ENCODE measurements at regions not wholly inside any gene's neighbourhood (a gene's known extent, or its start where the extent isn't known, plus 50 kb on each side); places are given as distances from the start of the nearest gene placed in this dataset.

GRCh38 chr16:64121473-64121872 is 1000.4 kb downstream of the CDH11 start:
- TF ChIP-seq CTCF (IDR thresholded peaks at IDR 0.05) (no peak), POLR2A (IDR thresholded peaks at IDR 0.05) (no peak)
- no peaks in the 10 kb centered on the region for H3K9me3 ChIP-seq
- intact Hi-C loops (cut with DNase I) = no loop called here
- H3K4me1 ChIP-seq = no peaks in the 10 kb centered on the region
- no peak overlapping the region for H3K4me3 ChIP-seq (replicated peaks in 1 of 3)
- 80 to 86% methylated on average over 3 of the region's 3 CpGs for WGBS, 2 donors
- no peak overlapping the region for H3K27ac ChIP-seq
- H3K36me3 ChIP-seq = no peaks in the 10 kb centered on the region
- H3K27me3 ChIP-seq = no peaks in the 10 kb centered on the region
- DNase-seq = no peak

GRCh38 chr16:64116151-64116550 is 1005.7 kb downstream of the CDH11 start:
- intact Hi-C loops (cut with DNase I) = no loop called here
- no peak for DNase-seq
- no peaks in the 10 kb centered on the region for H3K9me3 ChIP-seq
- 77 to 80% methylated on average over 1 of the region's 1 CpG for WGBS, 2 donors
- no peaks in the 10 kb centered on the region for H3K36me3 ChIP-seq
- H3K27ac ChIP-seq = no peak overlapping the region
- no peaks in the 10 kb centered on the region for H3K27me3 ChIP-seq
- no peaks in the 10 kb centered on the region for H3K4me1 ChIP-seq
- TF ChIP-seq POLR2A (IDR thresholded peaks at IDR 0.05) = no peak
- no peak for TF ChIP-seq CTCF (IDR thresholded peaks at IDR 0.05)
- no peak overlapping the region for H3K4me3 ChIP-seq (replicated peaks in 1 of 3)

- no peak for DNase-seq
- H3K27ac ChIP-seq = no peak overlapping the region
- no peaks in the 10 kb centered on the region for H3K4me1 ChIP-seq
- intact Hi-C loops (cut with DNase I) = no loop called here
- TF ChIP-seq POLR2A (IDR thresholded peaks at IDR 0.05) (no peak), CTCF (IDR thresholded peaks at IDR 0.05) (no peak)
- no peak overlapping the region for H3K4me3 ChIP-seq (replicated peaks in 1 of 3)
- 70 to 81% methylated on average over 2 of the region's 2 CpGs for WGBS, 2 donors
- no peaks in the 10 kb centered on the region for H3K36me3 ChIP-seq
- no peaks in the 10 kb centered on the region for H3K27me3 ChIP-seq
- H3K9me3 ChIP-seq = no peaks in the 10 kb centered on the region
Observed at GRCh38 chr16:64109241-64109640, 1012.6 kb downstream of the CDH11 start.

- no peak for TF ChIP-seq CTCF (IDR thresholded peaks at IDR 0.05)
- no peak for TF ChIP-seq POLR2A (IDR thresholded peaks at IDR 0.05)
- H3K36me3 ChIP-seq = no peaks in the 10 kb centered on the region
- H3K4me1 ChIP-seq = no peaks in the 10 kb centered on the region
- no peaks in the 10 kb centered on the region for H3K9me3 ChIP-seq
- DNase-seq = no peak
- no peaks in the 10 kb centered on the region for H3K27me3 ChIP-seq
- no peak overlapping the region for H3K27ac ChIP-seq
- WGBS, 2 donors = 51 to 76% methylated on average over 2 of the region's 2 CpGs
- intact Hi-C loops (cut with DNase I) = no loop called here
- no peak overlapping the region for H3K4me3 ChIP-seq (replicated peaks in 1 of 3)
Observed at GRCh38 chr16:64102654-64103053, 1019.2 kb downstream of the CDH11 start.

GRCh38 chr16:64098451-64098850 is 1023.4 kb downstream of the CDH11 start:
- H3K4me3 ChIP-seq (replicated peaks in 1 of 3) = no peak overlapping the region
- H3K27ac ChIP-seq = no peak overlapping the region
- intact Hi-C loops (cut with DNase I) = no loop called here
- H3K27me3 ChIP-seq = no peaks in the 10 kb centered on the region
- DNase-seq = no peak
- TF ChIP-seq CTCF (IDR thresholded peaks at IDR 0.05) = no peak
- no peak for TF ChIP-seq POLR2A (IDR thresholded peaks at IDR 0.05)
- no peaks in the 10 kb centered on the region for H3K4me1 ChIP-seq
- H3K9me3 ChIP-seq = no peaks in the 10 kb centered on the region
- H3K36me3 ChIP-seq = no peaks in the 10 kb centered on the region
- 86% methylated on average over 1 of the region's 1 CpG for WGBS, 2 donors

All from thyroid gland (tissue), 4 donors.